ENCODE measurements at regions not wholly inside any gene's neighbourhood (a gene's known extent, or its start where the extent isn't known, plus 50 kb on each side); places are given as distances from the start of the nearest gene placed in this dataset.

DNA sequence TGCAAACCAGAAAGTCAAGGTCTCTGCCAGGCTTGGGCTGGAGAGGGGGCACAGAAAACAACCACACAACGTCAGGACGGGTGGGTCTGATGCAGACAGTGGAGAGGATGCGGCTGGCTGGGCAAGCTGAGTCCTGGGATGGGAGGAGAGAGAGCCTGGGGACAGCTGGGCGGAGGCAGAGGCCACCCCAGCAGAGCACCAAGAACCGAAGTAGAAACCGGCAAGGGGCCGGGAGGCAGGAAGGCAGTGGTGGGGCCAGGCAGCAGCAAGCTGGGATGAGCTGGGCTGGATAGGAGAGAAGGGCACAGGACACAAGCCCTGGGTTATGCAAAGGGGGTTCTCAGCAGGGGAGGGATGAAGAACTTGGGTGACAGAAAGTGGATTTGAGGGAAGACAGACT lies 188.2 kb downstream of the SHANK2 start:
- TF ChIP-seq CTCF (IDR thresholded peaks at IDR 0.05; ENCODE audit: low read depth, low read length) (no peak), MYC (IDR thresholded peaks at IDR 0.05; ENCODE audit: low read depth, low read length) (no peak), POLR2A (IDR thresholded peaks at IDR 0.05; ENCODE audit: extremely low read depth, insufficient read length) (no peak)
- TF ChIP-seq, protein P1, sequence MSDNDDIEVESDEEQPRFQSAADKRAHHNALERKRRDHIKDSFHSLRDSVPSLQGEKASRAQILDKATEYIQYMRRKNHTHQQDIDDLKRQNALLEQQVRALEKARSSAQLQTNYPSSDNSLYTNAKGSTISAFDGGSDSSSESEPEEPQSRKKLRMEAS (IDR thresholded peaks at IDR 0.05; ENCODE audit: low read depth, low read length): no peak

Measured in NB4 (cell line).